ENCODE measurements at regions not wholly inside any gene's neighbourhood (a gene's known extent, or its start where the extent isn't known, plus 50 kb on each side); places are given as distances from the start of the nearest gene placed in this dataset.
A peak's percentile ranks its signal among the peaks of the same experiment; 100 is the strongest.

GRCh38 chr18:75132098-75132870, 76.7 kb downstream of the PTGR3 start:
- DNase-seq: peak in 1 of 10 donors; percentile 75
- intact Hi-C loops (cut with DNase I): no loop called here

- intact Hi-C loops (cut with DNase I): no loop called here
- DNase-seq: peak in 2 of 10 donors; percentile 64 to 82
These were observed 77.4 kb downstream of the PTGR3 start for GRCh38 chr18:75131381-75132000.

- intact Hi-C loops (cut with DNase I): no loop called here
- DNase-seq: peak in 3 of 10 donors; percentile 56 to 76 (median 74)
These were observed 78.2 kb downstream of the PTGR3 start for GRCh38 chr18:75130591-75131328.

- peak in 2 of 10 donors; percentile 27 to 59 for DNase-seq
- intact Hi-C loops (cut with DNase I): no loop called here
These were observed 79.0 kb downstream of the PTGR3 start for GRCh38 chr18:75129717-75130477.

- intact Hi-C loops (cut with DNase I): no loop called here
- DNase-seq: peak in 2 of 10 donors; percentile 27 to 84
These were observed 79.8 kb downstream of the PTGR3 start for GRCh38 chr18:75128911-75129716.

- intact Hi-C loops (cut with DNase I): no loop called here
- DNase-seq: peak in 1 of 10 donors; percentile 22
These were observed 80.8 kb downstream of the PTGR3 start for GRCh38 chr18:75128051-75128605.

GRCh38 chr18:75127143-75128021, 81.6 kb downstream of the PTGR3 start:
- peak in 2 of 10 donors; percentile 48 to 80 for DNase-seq
- intact Hi-C loops (cut with DNase I): no loop called here

- peak in 2 of 10 donors; percentile 71 to 77 for DNase-seq
- intact Hi-C loops (cut with DNase I): no loop called here
These were observed 83.3 kb downstream of the PTGR3 start for GRCh38 chr18:75125382-75126331.

- peak in 2 of 10 donors; percentile 63 to 80 for DNase-seq
- intact Hi-C loops (cut with DNase I): no loop called here
These were observed 84.0 kb downstream of the PTGR3 start for GRCh38 chr18:75124991-75125381.

- intact Hi-C loops (cut with DNase I): no loop called here
- peak in 1 of 10 donors; percentile 68 for DNase-seq
These were observed 84.4 kb downstream of the PTGR3 start for GRCh38 chr18:75124551-75124950.

GRCh38 chr18:75123113-75123512, 85.8 kb downstream of the PTGR3 start:
- intact Hi-C loops (cut with DNase I): no loop called here
- peak in 2 of 10 donors; percentile 30 to 47 for DNase-seq

GRCh38 chr18:75122334-75122958, 86.5 kb downstream of the PTGR3 start:
- intact Hi-C loops (cut with DNase I): no loop called here

GRCh38 chr18:75121266-75121665, 87.7 kb downstream of the PTGR3 start:
- intact Hi-C loops (cut with DNase I): no loop called here
- no peak for DNase-seq

More at GRCh38 chr18:75122334-75122958, 86.5 kb downstream of the PTGR3 start:
- DNase-seq: no peak

GRCh38 chr18:75120521-75120920, 88.4 kb downstream of the PTGR3 start:
- intact Hi-C loops (cut with DNase I): no loop called here
- no peak for DNase-seq

- intact Hi-C loops (cut with DNase I): no loop called here
- DNase-seq: peak in 1 of 10 donors; percentile 67
These were observed 92.1 kb downstream of the PTGR3 start for GRCh38 chr18:75116809-75117208.

GRCh38 chr18:75116165-75116564, 92.8 kb downstream of the PTGR3 start:
- intact Hi-C loops (cut with DNase I): no loop called here
- DNase-seq: peak in 1 of 10 donors; percentile 37

GRCh38 chr18:75115514-75115913, 93.4 kb downstream of the PTGR3 start:
- DNase-seq: no peak
- intact Hi-C loops (cut with DNase I): no loop called here
